ENCODE measurements at regions not wholly inside any gene's neighbourhood (a gene's known extent, or its start where the extent isn't known, plus 50 kb on each side); places are given as distances from the start of the nearest gene placed in this dataset.

GRCh38 chr11:114790910-114791309 lies 112.6 kb downstream of the NXPE2 start:
- TF ChIP-seq CTCF (conservative IDR thresholded peaks at IDR 0.05 in 1 of 2, IDR thresholded peaks at IDR 0.05 in 1 of 2; ENCODE audit: low read depth in 1 of 2, low read length in 2 of 2) (no peak), EZH2 (IDR thresholded peaks at IDR 0.05; ENCODE audit: low read length, missing control alignments) (no peak)
